Inflammatory macrophage treated with lipopolysaccharide for 1 hour (primary cell): ENCODE measurements at regions not wholly inside any gene's neighbourhood (a gene's known extent, or its start where the extent isn't known, plus 50 kb on each side); places are given as distances from the start of the nearest gene placed in this dataset.

Experiments used
- DNase-seq, 2 donors: peaks; one replicate each; pipeline ENCODE4 v3.0.0-alpha.2; 2020 to 2022

DNA sequence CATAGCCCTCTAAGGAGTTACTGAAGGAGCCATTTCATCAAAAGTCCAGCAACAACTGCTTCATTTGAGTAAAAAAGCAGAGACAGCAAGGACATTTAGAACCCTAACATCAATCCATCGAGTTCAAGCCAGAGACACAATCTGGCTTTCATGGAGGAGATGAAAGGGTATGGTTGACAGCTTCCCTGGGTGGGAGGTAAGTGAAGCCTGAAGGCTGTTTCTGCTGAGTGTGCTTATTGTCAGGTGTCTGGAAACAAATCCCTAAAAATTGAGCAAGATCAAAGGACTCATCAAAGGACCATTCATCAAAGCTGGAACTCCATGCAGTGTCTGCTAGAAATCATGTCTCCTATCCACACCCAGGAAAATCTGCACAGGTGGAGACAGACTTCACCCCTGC lies 104.4 kb upstream of the CCDC196 start:
- no peak for DNase-seq

DNA sequence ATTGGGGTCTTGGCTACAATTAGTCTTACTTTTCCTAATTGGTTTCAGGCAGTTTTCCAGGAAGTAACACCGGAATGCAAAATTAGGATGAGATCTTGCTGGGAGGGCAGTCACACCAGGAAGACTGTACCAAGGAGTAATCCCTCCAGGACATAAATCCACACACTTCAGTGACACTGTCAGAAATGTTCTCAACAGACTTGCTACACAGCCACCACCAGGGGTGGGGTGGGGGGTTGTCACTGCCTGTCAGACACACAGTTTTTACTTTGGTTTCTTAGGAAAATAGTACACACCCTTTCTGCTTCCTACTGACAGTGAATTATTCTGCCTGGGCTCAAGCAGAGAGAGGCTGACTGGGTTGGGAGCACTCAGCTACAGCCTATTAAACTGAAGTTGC lies 102.9 kb upstream of the CCDC196 start:
- no peak for DNase-seq

DNA sequence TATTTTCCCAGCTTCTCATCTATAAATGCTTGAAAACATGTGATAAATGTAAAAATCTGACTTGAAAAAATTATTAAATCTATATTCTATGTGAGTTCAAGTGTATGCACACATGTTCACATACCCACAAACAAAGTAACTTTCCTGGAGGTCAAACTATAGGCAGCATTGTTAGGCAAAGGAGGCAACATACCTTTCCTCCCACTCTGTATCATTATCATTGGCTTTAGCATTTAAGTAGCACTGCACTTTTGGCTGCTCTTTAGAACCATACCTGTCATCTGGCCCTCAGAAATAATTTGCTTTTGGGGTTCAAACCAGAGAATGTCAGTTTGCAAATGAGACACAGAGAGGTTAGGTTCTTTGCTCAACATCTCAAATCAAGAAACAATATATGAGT lies 102.4 kb upstream of the CCDC196 start:
- no peak for DNase-seq

DNA sequence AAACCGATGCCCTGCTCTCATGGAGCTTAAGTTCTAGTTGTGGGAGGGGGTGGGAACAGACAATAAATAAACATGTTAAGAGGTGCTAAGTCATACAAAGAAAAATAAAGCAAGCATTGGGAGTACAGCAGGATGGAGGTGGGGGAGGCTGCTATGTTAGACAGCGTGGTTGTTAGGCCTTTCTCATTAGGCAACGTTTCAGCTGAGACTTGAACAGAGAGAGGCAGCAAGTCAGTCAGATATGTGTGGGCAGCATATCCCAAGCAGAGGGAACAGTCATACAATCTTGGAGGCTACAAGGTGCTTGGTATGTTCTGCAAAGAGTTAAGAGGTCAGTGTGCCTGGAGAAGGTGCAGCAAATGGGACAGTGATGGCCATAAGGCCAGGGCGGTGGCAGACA lies 97.7 kb upstream of the CCDC196 start:
- no peak for DNase-seq

DNA sequence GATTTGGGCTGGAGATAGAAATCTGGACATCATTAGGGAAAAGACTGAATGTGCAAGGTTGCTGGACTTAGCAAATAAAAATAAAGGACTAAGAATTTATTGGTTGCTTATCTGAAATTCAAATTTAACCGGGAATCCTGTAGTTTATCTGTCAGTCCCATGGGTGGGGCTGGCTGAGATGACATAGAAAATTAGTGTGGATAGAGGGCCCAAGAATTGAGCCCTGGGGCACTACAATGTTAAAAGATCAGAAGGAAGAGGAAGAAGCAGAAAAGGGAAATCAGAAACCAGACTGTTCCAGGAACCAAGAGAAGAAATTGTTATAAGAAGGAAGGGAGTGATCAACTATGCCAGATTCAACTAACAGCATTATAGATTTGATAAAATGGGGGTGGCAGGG lies 96.7 kb upstream of the CCDC196 start:
- peak in 1 of 2 donors; percentile 3 for DNase-seq

DNA sequence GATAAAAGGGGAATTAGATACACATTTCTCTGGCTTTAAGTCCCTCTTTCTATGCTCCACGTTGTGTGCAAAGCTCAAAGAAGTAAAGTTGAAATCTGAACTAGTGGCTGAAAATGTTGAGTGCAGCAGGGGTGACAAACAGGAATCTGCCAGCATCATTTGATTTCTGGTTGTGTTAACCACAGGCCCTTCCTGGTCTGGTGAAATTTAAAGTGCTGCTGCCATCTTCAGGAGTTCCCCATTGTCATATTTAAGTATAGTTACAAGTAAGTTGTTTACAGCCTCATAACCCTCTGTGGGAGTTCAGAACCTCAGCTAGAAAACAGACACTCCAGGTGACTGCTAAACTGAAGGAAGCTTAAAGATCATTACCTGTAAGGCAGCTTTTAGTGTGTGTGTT lies 90.9 kb upstream of the CCDC196 start:
- no peak for DNase-seq

DNA sequence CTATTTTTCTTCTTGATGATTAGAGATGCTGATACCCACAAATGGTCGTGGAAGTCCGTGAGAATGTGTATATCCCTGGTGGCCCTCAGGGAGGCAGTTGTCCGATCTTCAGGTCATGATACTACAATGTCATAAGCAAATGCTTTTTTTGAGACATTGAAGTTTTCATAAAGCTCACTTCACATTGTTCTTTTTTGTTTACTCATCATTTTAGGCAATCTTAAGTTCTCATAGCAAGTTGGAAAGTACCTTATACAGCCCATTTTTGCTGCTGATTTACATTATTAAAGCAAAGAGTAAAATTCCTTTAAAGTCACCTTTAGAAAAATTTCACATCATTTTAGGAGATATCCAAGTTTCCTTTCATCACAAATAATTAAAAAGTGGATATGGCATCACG lies 90.0 kb upstream of the CCDC196 start:
- no peak for DNase-seq

DNA sequence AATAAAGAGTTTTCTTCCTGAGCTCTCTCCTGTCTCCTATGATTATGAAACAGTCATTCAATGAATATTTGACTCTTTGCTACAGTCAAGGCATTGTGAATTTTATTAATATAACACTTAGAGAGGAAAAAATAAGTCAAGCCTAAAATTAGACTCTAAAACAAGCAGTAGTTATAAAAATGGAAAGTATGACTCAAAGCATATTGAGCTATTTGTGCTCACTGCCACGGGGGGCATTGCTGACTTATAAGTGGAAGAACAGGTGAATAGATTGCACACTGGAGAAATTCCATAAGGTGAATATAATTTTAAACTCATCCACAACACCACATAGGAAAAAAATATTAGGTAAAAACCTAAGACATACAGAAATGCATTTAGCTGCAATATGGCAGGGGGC lies 87.7 kb upstream of the CCDC196 start:
- DNase-seq: no peak

DNA sequence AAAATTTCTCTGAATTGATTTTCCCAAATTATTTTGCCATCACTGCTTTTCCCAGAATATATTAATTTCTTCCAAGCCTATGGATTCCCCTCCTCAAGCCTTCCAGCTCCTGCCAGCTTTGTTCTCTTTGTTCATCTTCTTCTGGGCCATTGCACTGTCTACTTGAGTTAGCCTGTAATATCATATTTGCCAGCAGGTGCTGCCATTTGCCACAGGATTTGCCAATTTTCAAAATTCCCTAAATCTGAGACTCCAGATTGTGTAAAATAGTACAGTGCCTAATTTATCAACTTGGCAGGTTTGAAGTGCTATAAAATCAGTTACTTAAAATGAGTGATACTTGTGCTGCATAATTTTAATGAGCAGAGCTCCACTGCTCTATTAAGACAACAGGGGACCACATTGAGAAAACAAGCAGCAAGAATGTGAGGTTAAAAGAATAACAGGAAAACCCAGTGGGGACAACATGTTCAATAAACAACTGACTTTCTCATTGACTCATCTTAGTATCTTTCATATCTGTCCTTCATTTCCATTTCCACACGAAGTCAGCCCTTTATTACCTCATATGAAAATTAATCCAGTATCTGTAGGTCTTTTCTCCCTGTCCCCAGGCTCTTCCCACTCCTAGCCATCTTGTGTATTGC lies 84.6 kb upstream of the CCDC196 start:
- DNase-seq: peak in 1 of 2 donors; percentile 14

DNA sequence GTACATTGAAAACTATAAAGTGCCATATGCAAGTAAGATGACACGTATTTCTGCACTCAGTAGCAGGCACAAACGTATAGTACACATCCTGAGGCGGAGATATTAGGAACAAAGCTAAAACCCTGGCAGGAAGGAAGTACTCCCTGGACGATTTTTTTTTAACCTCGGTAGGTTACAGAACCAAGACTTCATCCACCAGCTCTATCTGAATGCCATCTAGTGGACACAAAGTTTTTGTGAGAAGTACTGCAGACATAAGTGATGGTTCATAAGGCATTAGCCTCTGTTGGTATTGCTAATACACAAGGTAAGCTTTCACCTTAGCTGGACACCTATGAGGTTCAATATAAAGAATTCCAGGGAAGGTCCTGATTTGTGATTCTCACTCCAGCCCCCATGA lies 83.0 kb upstream of the CCDC196 start:
- peak; percentile 7 for DNase-seq

DNA sequence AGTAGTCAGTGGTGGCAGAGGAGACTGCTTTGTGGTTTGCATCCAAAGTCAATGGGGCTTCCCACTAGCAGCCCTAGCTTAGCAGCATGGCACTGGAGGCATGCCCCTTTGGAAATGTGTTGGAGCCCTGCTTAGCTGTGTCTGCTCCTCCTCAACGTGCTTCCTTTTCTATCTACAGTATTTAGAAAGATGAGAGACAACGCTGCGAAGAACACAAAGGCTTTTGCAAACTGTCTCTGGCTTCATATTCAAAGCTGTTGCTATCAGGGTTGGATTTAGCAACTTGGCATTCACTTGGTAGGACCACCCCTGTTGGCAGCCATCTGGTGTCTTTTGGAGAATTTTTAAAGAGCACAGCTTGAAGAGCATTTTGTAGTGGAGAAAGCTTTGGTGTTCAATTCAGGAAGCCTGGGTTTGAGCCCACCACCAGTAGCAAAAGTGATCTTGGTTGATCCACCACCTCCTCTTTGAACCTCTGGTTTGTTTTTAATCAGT lies 82.1 kb upstream of the CCDC196 start:
- DNase-seq: no peak

DNA sequence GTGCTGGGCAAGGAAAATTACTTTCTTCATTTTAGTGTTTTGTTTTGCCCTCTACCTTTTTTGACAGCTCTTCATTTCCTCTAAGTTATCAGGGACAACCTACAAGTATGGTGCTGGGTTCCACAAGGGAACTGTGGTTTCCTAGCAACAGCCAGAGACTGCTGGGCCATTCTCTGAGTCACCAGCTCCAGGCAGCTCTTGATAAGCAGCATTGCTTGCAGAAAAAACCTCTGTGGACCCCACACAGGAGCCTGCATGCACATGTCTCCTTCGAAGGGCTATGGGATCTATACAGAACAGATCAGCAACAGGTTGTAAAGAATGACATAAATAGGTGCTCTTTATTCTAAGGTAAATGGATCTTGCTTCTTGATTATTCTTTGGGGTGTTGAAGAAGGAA lies 81.0 kb upstream of the CCDC196 start:
- no peak for DNase-seq

DNA sequence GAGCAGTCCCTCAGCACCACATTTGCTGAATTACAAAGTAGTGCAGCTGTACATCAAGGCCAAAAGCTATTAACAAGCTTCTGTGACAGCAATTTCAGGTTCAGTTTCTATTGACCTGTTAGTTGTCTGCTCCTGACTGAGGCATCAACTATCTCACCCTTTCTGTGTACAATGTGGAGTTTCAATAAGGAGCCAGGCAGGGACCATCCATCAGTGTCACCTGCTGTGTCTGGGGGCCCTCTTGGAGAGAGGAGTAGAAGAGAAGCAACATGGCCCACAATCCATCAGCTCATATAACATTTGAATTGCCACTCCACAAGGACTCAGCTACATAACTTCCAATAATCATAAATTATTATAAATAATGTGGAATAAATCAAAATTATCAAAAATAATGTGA lies 72.3 kb upstream of the CCDC196 start:
- no peak for DNase-seq

DNA sequence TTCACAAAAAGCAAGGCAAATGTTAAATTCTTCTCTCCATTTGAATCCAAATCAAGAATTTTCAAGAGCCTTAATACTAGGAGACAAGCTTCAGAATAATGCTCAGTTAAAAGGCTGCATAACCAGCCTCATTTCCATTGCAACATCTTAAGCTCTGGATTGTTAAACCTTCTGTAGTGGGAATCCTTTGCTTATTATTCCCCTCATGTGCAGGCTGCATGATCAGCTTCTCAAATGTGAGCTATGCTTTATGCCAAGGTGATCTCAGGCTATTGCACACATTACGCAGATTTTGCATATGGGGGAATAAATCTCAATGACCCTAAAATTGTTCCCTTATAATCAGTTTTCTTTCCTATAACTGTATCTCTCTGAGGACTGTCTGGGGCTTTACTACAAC lies 71.7 kb upstream of the CCDC196 start:
- no peak for DNase-seq

DNA sequence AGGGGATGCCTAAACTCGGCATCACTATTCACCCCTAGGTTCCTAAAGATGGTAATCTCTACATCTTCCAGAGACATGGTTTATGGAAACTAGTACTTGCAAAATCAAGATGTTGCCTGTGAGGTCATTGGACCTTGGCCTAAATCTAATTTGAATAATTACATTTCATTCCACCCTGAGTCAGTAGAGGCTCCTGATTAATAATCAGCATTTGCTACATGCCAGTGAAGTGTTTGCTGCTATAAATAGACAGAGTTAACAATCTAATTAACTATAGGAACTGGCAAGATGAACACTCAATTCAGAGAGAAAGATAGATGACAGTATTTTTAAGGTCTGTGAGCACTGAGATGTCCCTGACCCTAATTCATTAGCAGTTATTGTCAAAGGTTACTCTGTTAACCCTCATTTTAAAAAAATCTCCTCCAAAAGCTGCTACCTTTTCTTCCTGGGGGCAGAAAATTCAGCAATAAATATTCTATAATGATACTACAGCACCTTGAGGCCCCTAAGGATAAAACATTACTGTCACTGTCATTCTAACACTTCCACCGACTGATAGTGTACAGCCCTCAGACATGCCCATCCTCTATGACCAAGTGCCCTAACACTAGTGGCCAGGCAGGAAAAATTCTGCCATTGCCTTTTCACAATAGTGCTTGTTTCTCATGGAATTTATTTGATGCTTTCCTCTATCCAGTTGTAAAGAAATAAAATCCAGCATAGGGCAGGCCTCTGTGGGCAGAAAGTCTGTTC lies 65.7 kb upstream of the CCDC196 start:
- DNase-seq: no peak

DNA sequence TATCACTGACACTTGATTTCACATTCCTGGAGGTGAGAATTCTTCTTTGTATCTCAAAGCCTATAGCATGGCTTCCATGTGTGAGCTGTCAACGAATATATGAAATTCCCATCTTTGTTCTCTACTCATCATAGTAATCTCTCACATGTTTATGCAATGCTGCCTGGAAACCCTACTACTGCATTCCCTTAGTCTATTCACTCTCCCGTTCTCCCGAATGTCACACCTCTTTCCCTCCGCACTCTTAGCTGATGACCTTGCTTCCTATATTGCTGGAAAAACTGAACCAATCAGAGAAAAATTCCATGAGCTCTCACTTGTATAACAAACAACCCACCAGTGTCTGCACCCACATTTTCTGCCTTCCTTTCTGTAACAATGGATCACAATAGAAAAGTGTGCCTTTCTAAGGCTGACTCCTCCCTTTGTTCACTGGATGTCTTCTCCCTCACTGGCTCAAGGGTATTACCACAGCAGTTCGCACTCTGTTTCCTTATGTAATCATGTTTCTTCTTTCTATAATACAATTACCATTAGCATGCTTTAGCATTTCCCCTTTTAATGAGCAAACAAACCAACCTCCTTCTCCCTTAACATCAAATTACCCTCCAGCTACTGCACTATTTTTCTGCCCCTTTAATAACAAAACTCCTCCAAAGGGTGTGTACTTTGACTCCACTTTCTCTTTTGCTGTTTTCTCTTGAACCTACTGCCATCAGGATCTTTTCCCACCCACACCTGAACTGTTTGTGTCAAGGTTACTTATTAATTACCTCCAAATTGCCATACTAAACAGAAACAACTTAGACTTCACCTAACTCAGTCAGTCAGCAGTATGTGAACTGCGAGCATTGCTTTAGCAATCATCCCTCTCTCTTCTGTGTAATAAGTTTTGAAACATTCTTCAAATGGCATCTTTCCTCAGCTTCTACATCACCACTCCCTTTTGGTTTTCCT lies 63.9 kb upstream of the CCDC196 start:
- DNase-seq: no peak

DNA sequence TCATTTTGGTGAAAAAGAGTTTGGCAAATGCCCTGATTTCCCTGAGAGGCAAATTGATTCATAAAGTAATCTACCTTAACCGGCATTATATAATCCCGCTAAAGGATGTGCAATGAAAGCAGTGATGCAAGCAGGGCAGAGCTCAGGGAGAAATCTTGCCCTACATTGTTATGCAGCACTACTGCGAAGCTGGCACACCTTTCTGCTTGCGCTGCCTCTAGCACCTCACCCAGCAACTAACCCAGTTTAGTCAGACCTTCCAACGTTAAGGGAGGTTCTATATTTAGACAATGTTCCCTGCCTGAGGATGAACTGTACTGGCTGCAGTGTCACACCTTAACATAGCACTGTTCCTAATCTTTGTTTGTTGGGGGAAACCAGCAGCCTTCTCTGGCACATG lies 60.8 kb upstream of the CCDC196 start:
- DNase-seq: no peak

DNA sequence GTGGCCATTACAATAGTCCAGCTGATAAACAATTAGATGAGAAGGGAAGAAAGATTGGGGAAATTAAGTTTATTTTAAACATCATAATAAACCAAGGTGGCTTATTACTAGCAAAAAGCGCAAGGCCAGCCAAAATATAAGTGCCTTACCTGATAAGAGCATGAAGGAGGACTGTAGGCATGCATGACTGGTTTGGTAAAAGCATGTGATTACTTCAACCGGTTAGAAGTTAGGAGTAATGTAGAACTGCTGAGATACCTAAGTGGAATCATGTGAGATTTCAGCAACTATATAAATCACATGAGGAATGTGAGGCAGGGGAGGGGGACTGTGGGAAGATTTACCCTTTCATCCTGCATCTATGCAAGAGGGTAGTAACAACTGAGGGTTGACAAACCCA lies 59.7 kb upstream of the CCDC196 start:
- DNase-seq: no peak

DNA sequence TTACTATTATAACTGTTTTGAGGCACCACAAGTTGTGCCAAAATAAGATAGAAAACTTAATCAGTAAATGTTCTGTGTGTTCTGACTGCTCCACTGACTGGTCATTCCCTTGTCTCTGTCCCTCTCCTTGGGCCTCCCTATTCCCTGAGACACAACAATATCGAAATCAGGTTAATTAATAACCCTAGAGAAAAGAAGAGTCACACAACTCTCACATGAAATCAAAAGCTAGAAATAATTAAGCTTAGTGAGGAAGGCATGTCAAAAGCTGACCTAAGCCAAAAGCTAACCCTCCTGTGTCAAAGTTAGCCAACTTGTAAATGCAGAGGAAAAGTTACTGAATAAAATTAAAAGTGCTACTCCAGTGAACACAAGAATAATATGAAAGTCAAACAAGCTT lies 53.8 kb upstream of the CCDC196 start:
- DNase-seq: no peak

DNA sequence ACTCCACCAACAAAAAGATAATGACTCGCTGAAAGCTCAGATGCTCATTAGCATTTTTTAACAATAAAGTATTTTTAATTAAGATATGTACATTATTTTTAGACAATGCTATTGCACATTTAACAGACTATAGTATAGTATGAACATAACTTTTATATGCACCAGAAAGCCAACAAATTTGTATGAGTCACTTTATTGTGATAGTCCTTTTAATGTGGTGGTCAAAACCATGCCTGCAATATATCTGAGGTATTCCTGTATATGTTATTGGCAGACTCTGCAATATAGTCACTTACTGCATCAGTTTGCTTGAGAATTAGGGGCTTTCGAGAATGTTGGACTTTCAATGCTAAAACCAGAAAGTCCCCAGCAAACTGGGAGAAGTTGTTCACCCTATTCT lies 51.7 kb upstream of the CCDC196 start:
- DNase-seq: no peak

DNA sequence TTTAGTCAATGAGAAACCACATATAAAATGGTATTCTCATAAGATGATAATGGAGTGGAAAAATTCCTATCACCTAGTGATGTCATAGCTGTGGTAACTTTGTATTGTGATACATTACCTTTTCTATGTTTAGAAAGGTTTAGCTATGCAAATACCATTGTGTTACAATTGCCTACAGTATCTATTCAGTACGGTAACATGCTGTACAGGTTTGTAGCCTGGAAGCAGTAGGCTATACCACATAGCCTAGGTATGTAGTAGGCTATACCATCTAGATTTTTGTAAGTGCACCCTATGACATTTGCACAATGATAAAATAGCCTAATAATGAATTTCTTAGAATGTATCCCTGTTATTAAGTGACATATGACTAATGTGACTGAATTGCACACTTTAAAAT lies 50.5 kb upstream of the CCDC196 start:
- DNase-seq: no peak
